GM21360 (cell line): ENCODE measurements at regions not wholly inside any gene's neighbourhood (a gene's known extent, or its start where the extent isn't known, plus 50 kb on each side); places are given as distances from the start of the nearest gene placed in this dataset.
"Not testable (repeated sequence)": the region's sequence is repeated elsewhere in the genome, so short reads cannot be mapped to it uniquely, and the experiment has no call there.

Source experiments
- ATAC-seq: cut with Tn5 transposase; IDR thresholded peaks from one replicate; pipeline ENCODE4 v1.9.1; 2021; ENCODE audit warnings: mild to moderate bottlenecking, moderate library complexity; ENCODE audit not compliant: unreplicated experiment

GRCh38 chrX:5314148-5314547, 914.5 kb downstream of the NLGN4X start:
- no peak for ATAC-seq

DNA sequence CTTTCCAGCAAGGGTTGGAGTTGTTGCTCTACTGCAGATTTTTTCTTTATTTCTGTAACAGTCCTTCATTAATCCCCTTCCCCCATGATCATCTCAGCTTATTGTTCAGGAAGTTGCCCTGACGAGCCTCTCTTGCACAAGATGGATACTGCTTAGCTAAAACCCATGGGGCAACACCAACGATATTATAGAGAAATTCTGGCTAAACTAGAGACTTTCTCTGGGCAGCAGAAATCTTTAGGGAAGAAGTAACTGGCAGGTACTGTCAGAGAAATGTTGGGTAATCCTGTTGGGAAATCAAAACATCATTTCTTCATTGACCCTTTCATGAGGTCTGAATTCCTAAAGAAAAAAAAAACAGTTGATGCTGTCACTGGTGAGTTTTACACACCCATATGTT, 921.3 kb downstream of the NLGN4X start:
- ATAC-seq, result no peak

DNA sequence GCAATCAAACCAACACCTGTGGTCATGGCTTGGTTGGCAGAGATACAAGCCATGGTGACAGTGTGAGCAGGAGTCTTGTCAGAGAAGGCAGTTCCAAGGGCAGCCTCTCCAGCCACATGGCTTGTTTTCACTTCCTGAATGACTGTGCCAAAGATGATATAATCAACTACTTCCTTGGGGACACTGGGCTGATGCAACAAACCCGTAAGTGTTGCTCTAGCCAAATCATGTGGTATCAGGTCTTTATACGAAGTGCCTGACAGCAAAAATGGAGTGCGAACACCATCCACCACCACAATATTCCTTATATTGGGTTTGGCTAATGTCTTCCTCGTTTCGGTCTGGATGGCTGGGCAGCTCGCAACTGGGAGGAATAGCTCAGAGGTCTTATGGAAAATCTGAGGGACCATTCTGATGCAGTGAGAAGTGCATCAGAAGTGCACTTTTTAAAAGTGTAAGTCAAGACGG, 922.0 kb downstream of the NLGN4X start:
- no peak for ATAC-seq

- ATAC-seq, result no peak
These were observed 923.2 kb downstream of the NLGN4X start for GRCh38 chrX:5305452-5305851.

- no peak for ATAC-seq
These were observed 933.7 kb downstream of the NLGN4X start for GRCh38 chrX:5295004-5295403.

- ATAC-seq, result no peak
These were observed 938.0 kb downstream of the NLGN4X start for GRCh38 chrX:5290635-5291034.

DNA sequence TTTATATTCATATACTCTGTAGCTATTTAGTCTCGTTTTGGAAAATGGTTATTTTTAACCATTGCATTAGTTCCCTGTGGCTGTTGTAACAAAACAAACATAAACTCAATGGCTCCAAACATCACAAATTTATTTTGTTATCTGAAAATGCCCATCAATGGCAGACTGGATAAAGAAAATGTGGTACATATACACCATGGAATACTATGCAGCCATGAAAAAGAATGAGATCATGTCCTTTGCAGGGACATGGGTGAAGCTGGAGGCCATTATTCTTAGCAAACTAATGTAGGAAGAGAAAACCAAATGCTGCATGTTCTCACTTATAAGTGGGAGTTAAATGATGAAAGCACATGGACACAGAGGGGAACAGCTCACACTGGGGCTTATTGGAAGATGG, 938.7 kb downstream of the NLGN4X start:
- ATAC-seq, result not testable (repeated sequence)

GRCh38 chrX:5278908-5279307, 949.8 kb downstream of the NLGN4X start:
- ATAC-seq, result no peak

DNA sequence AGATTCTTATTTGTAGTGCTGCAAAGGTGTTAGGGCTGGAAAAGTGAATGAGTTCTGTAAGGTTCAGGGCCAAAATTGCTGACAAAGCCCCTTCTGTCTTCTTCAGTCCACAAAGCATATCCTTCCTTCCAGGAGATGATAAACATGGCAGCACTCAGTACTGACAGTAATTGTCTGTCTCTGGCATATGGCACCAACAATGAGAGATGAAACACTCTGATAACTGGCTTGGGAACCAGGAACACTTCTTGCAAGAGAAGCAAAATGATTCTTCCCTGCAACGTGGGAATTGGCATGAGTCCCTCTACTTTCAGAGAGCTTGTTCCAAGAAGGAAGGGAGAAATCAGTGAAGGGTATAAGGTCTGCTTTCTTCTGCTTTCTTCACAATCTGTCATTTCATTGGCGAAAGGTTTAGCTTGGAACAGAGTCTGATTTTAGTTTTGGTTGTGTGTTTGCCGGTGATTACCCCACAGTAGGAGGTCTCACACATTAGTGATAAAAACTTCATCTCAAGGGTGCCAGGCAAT, 963.3 kb downstream of the NLGN4X start:
- ATAC-seq, result no peak

DNA sequence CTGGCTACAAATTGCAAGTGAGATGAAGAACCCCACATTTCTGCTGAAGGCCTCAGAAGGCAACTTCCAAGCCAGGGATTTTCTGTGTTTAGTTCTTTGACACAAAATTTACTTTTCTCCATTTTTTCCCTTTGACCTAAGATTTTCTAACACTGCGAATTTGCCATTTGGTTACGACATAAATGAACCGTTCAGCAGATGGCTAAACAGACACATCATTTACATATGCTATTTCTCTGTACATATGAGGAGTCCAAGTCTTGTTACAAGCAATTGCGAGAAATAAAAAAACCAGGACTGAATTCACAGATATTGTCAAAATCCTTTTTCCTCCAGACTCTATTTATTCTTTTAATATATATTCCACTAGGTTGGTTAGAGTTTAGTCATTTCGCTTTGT, 978.6 kb downstream of the NLGN4X start:
- no peak for ATAC-seq

DNA sequence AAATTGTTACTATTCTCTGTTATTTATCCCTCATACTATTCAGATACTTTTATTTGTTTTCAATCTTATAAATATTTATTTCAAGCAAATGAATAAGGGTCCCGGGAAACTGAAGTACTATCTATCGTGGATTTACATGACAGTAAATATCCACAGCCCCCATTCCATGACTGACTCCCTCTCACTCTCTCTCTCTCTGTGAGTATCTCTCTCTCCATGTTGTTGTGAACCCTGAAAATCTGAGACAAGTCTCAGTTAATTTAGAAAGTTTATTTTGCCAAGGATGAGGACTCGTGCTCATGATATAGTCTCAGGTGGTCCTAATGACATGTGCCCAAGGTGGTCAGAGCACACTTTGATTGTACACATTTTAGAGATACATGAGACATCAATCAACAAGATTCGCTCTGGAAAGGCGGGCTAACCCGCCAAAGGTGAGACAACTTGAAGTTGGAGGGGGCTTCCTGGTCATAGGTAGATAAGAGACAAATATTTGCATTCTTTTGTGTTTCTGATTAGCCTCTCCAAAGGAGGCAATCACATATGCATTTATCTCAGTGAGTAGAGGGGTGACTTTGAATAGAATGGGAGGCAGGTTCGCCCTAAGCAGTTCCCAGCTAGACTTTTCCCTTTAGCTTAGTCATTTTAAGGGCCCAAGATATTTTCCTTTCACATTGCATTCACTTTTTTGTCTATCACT, 986.4 kb downstream of the NLGN4X start:
- ATAC-seq, result no peak

DNA sequence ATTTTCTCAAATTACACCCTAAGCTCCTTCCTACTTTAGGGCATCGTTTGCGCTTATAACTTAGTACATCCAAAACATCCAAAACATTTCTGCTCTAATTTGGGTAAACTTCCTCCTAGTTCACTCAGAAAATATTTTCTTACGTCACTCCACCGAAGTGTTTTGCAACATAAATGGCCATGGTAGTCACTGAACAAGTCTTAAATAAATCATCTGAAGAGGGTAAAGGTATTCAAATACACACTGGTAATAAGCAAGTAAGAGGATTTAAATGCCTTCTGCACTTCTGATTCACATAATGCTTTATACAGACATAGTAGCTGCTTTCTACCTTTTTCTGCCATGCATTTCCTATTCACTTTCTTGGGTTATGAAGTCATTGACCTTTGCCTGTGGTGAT, 991.9 kb downstream of the NLGN4X start:
- no peak for ATAC-seq

GRCh38 chrX:5236096-5236495, 992.6 kb downstream of the NLGN4X start:
- no peak for ATAC-seq

DNA sequence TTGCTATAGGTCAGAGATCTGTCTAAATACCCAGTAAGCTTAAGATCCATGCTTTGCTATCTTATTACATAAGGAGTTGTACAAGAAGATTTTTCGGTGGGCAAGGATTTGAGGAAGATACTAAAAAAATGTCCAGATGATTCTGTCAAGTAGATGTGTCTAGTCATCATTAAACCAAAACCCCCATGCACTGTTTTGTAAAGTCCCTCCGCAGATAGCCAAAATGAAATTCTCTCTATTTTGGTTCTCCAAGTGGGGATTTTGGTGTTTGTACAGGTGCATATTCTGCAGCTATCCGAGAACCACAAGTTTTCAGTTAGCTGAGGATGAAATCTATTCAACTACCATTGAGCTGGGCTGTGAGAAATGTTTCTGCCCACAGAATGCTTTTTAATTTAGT, 994.8 kb downstream of the NLGN4X start:
- ATAC-seq, result no peak

DNA sequence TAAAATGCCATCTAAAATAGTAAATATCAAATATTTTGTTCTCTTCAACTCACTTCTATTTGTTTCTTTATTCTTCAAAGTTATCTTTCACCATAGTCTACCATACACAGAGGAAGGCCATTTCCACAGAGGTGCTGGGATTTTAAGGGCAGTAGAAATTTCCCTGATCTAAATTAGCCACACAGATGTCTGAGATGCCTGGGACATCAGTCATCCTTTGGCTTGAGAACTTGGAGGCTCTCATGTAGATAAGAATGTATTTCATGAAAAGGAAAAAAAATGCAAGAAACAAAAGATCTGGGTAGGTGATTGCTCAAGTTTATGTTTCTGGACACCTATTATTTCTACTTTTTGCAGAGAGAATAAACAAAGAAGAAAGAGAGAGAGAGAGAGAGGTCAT, 1008.2 kb downstream of the NLGN4X start:
- ATAC-seq, result no peak

DNA sequence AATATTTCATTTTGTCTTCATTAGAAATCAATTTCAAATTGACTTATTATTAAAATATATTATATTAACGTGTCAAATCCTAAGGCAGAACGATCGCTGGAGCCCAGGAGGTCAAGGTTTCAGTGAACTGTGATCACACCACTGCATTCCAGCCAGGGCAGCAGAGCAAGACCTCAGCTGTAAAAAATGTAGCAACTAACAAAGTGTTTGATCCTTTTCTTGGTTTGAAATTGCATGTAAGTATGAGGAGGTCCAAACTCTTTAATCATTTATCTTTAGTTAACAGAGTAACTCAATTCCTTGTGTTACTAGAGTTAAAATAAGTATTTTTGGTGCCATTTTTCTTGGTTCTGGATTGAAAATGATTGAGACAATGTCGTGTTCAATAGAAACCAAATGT, 1033.9 kb downstream of the NLGN4X start:
- ATAC-seq, result no peak

GRCh38 chrX:5180135-5180741, 1048.4 kb downstream of the NLGN4X start:
- ATAC-seq, result no peak

- no peak for ATAC-seq
These were observed 1051.9 kb downstream of the NLGN4X start for GRCh38 chrX:5176766-5177165.

DNA sequence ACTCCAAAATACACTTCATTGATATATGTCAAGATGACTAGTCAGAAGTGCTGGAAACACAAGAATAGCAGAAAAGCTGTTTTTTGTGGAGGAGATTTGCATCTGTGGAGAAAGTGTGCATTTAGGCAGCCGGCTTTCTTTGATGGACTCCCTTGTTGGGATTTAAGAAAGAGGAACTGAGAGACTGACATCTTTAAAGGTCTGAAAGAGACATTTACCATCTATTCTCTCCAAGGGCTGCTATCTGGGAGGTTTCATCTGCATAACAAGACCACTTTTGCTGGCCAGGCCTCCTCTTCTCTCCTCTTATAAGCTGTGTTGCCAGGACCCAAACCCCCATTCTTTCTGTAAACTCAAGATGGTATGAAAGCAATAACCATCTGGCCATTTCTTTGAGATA, 1065.0 kb downstream of the NLGN4X start:
- ATAC-seq, result no peak

- no peak for ATAC-seq
These were observed 1073.4 kb downstream of the NLGN4X start for GRCh38 chrX:5155301-5155700.

GRCh38 chrX:5145957-5146356, 1082.7 kb downstream of the NLGN4X start:
- no peak for ATAC-seq

- no peak for ATAC-seq
These were observed 1086.0 kb downstream of the NLGN4X start for GRCh38 chrX:5142644-5143043.
